GM12878 (cell line): ENCODE measurements at regions not wholly inside any gene's neighbourhood (a gene's known extent, or its start where the extent isn't known, plus 50 kb on each side); places are given as distances from the start of the nearest gene placed in this dataset.

Experiments
- CTCF ChIP-seq, 3 experiments: IDR thresholded peaks in 2 of 3; conservative IDR thresholded peaks in 1 of 3; 2 replicates each; pipeline ENCODE4 v1.5.1; 2011; ENCODE audit warnings: low read depth in 3 of 3, low read length in 3 of 3, mild to moderate bottlenecking in 3 of 3, control low read depth in 2 of 3, moderate library complexity in 2 of 3, inconsistent platforms in 1 of 3, mixed read lengths in 1 of 3; ENCODE audit not compliant: control insufficient read depth in 2 of 3, insufficient read depth in 1 of 3; ENCODE audit errors: extremely low read depth in 1 of 3
- HCFC1 ChIP-seq: fragments of 150-350 bp; IDR thresholded peaks from 2 replicates; pipeline ENCODE4 v1.6.1; 2014; ENCODE audit warnings: low read length
- NFYB ChIP-seq: IDR thresholded peaks from 2 replicates; pipeline ENCODE4 v1.6.1; 2011; ENCODE audit warnings: low read depth, mild to moderate bottlenecking, low read length, improper control_type of control experiment, moderate library complexity; ENCODE audit not compliant: insufficient read depth
- POLR2AphosphoS5 ChIP-seq: IDR thresholded peaks from 2 replicates; pipeline ENCODE4 v1.6.1; 2011; ENCODE audit warnings: mild to moderate bottlenecking, low read length, inconsistent platforms
- REST ChIP-seq: IDR thresholded peaks from 2 replicates; pipeline ENCODE4 v1.6.1; 2012; ENCODE audit warnings: mild to moderate bottlenecking, low read depth, low read length
- SMARCA5 ChIP-seq: fragments of 450-650 bp; IDR thresholded peaks from 2 replicates; pipeline ENCODE4 v1.6.1; 2017; ENCODE audit warnings: mild to moderate bottlenecking
- SP1 ChIP-seq: IDR thresholded peaks from one replicate; pipeline ENCODE4 v1.6.1; 2011; ENCODE audit warnings: low read depth, low read length
- STAT1 ChIP-seq: fragments of 450-650 bp; conservative IDR thresholded peaks from 2 replicates; pipeline ENCODE4 v1.6.1; 2014; ENCODE audit warnings: antibody characterized with exemption, mild to moderate bottlenecking
- TARDBP ChIP-seq: IDR thresholded peaks from 2 replicates; pipeline ENCODE4 v1.6.1; 2016; ENCODE audit warnings: borderline replicate concordance
- TCF12 ChIP-seq: IDR thresholded peaks from 2 replicates; pipeline ENCODE4 v1.6.1; 2011; ENCODE audit warnings: low read depth, mild to moderate bottlenecking, low read length
- TF ChIP-seq, protein P1 (sequence below): fragments of 450-650 bp; IDR thresholded peaks from 2 replicates; pipeline ENCODE4 v1.6.1; 2017; ENCODE audit warnings: mild to moderate bottlenecking, moderate library complexity

GRCh38 chr16:48999508-48999907 lies 282.1 kb downstream of the CBLN1 start:
- no peak for TF ChIP-seq TCF12
- no peak for TF ChIP-seq SP1
- no peak for TF ChIP-seq CTCF (IDR thresholded peaks at IDR 0.05 in 2 of 3, conservative IDR thresholded peaks at IDR 0.05 in 1 of 3; ENCODE audit: control insufficient read depth in 2 of 3, extremely low read depth in 1 of 3, insufficient read depth in 1 of 3, low read depth in 3 of 3, low read length in 3 of 3)
- TF ChIP-seq, protein P1, sequence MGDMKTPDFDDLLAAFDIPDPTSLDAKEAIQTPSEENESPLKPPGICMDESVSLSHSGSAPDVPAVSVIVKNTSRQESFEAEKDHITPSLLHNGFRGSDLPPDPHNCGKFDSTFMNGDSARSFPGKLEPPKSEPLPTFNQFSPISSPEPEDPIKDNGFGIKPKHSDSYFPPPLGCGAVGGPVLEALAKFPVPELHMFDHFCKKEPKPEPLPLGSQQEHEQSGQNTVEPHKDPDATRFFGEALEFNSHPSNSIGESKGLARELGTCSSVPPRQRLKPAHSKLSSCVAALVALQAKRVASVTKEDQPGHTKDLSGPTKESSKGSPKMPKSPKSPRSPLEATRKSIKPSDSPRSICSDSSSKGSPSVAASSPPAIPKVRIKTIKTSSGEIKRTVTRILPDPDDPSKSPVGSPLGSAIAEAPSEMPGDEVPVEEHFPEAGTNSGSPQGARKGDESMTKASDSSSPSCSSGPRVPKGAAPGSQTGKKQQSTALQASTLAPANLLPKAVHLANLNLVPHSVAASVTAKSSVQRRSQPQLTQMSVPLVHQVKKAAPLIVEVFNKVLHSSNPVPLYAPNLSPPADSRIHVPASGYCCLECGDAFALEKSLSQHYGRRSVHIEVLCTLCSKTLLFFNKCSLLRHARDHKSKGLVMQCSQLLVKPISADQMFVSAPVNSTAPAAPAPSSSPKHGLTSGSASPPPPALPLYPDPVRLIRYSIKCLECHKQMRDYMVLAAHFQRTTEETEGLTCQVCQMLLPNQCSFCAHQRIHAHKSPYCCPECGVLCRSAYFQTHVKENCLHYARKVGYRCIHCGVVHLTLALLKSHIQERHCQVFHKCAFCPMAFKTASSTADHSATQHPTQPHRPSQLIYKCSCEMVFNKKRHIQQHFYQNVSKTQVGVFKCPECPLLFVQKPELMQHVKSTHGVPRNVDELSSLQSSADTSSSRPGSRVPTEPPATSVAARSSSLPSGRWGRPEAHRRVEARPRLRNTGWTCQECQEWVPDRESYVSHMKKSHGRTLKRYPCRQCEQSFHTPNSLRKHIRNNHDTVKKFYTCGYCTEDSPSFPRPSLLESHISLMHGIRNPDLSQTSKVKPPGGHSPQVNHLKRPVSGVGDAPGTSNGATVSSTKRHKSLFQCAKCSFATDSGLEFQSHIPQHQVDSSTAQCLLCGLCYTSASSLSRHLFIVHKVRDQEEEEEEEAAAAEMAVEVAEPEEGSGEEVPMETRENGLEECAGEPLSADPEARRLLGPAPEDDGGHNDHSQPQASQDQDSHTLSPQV: no peak
- TF ChIP-seq SMARCA5: no peak
- TF ChIP-seq TARDBP: no peak
- no peak for TF ChIP-seq HCFC1
- TF ChIP-seq STAT1: no peak
- no peak for TF ChIP-seq REST
- no peak for TF ChIP-seq NFYB
- no peak for TF ChIP-seq POLR2AphosphoS5
